Activated CD4-positive, alpha-beta memory T cell treated with anti-CD3 and anti-CD28 coated beads for 36 hours (primary cell): ENCODE measurements at regions not wholly inside any gene's neighbourhood (a gene's known extent, or its start where the extent isn't known, plus 50 kb on each side); places are given as distances from the start of the nearest gene placed in this dataset.
"Not testable (repeated sequence)": the region's sequence is repeated elsewhere in the genome, so short reads cannot be mapped to it uniquely, and the experiment has no call there.

ENCODE experiments used
- CTCF ChIA-PET: fragments of 350-600 bp; sonication (Branson Sonifier 250); formaldehyde crosslinking; loops from one replicate; lab custom pipeline; 2021; ENCODE audit warnings: antibody characterized with exemption, inconsistent platforms; lab: Charles Lee
- POLR2A ChIA-PET: fragments of 350-600 bp; sonication (Branson Sonifier 250); formaldehyde crosslinking; loops from one replicate; lab custom pipeline; 2021; ENCODE audit warnings: antibody characterized with exemption; lab: Charles Lee
- DNase-seq: peaks from one replicate; pipeline ENCODE4 v3.0.0-alpha.2; 2020
- H3K27ac Mint-ChIP-seq: one replicate; pipeline ENCODE4 v1.8.0; 2021; ENCODE audit warnings: mixed read lengths
- H3K27me3 Mint-ChIP-seq: one replicate; pipeline ENCODE4 v1.8.0; 2021; ENCODE audit warnings: mixed read lengths
- H3K36me3 Mint-ChIP-seq: one replicate; pipeline ENCODE4 v1.8.0; 2021; ENCODE audit warnings: mixed read lengths
- H3K4me1 Mint-ChIP-seq: one replicate; pipeline ENCODE4 v1.8.0; 2021; ENCODE audit warnings: low read depth, mixed read lengths
- H3K4me3 Mint-ChIP-seq: one replicate; pipeline ENCODE4 v1.8.0; 2021; ENCODE audit warnings: mild to moderate bottlenecking, mixed read lengths
- H3K9me3 Mint-ChIP-seq: one replicate; pipeline ENCODE4 v1.8.0; 2021; ENCODE audit warnings: mixed read lengths
- intact Hi-C: fragments of 100-400 bp; cut with micrococcal nuclease; formaldehyde crosslinking; loops from one replicate; pipeline ENCODE4 v1.15.1; 2023

GRCh38 chr20:52302051-52302450 lies 110.5 kb upstream of the ZFP64 start:
- H3K36me3 Mint-ChIP-seq, H3K27me3 Mint-ChIP-seq, POLR2A ChIA-PET, H3K4me3 Mint-ChIP-seq, DNase-seq, H3K9me3 Mint-ChIP-seq, H3K27ac Mint-ChIP-seq: not testable (repeated sequence)
- CTCF ChIA-PET, result interaction anchor here (1.2 kb wide), 1 partner anchor 59 kb away, joined by 3 read pairs; no protein-coding TSS in a partner anchor
- H3K4me1 Mint-ChIP-seq, result peaks cover 41% of the 10 kb centered on the region
- intact Hi-C loops, result loop anchor here (10.0 kb wide), 3 partner anchors 103 to 853 kb away; no protein-coding TSS in a partner anchor

GRCh38 chr20:52295556-52295955 lies 104.0 kb upstream of the ZFP64 start:
- no peaks in the 10 kb centered on the region for H3K27me3 Mint-ChIP-seq
- no peak overlapping the region for H3K4me3 Mint-ChIP-seq
- H3K36me3 Mint-ChIP-seq, result no peaks in the 10 kb centered on the region
- DNase-seq, result no peak
- ChIA-PET POLR2A (no interaction called here), CTCF (interaction anchor here (2.6 kb wide), 1 partner anchor 16 kb away, joined by 11 read pairs; no protein-coding TSS in a partner anchor)
- intact Hi-C loops, result no loop called here
- H3K27ac Mint-ChIP-seq, result no peak overlapping the region
- peaks cover 5% of the 10 kb centered on the region for H3K9me3 Mint-ChIP-seq
- H3K4me1 Mint-ChIP-seq, result no peaks in the 10 kb centered on the region

GRCh38 chr20:52294106-52294628 lies 102.6 kb upstream of the ZFP64 start:
- CTCF ChIA-PET, result interaction anchor here (0.7 kb wide), 1 partner anchor 1253 kb away, joined by 3 read pairs; no protein-coding TSS in a partner anchor
- no peaks in the 10 kb centered on the region for H3K27me3 Mint-ChIP-seq
- H3K9me3 Mint-ChIP-seq, result peaks cover 5% of the 10 kb centered on the region
- H3K36me3 Mint-ChIP-seq, result no peaks in the 10 kb centered on the region
- no peaks in the 10 kb centered on the region for H3K4me1 Mint-ChIP-seq
- intact Hi-C loops, result no loop called here
- POLR2A ChIA-PET, result no interaction called here
- no peak overlapping the region for H3K4me3 Mint-ChIP-seq
- H3K27ac Mint-ChIP-seq, result no peak overlapping the region
- no peak for DNase-seq

- ChIA-PET CTCF (no interaction called here), POLR2A (no interaction called here)
- Mint-ChIP-seq H3K9me3 (peaks cover 5% of the 10 kb centered on the region), H3K27me3 (peaks cover 3% of the 10 kb centered on the region), H3K4me1 (no peaks in the 10 kb centered on the region), H3K27ac (no peak overlapping the region), H3K4me3 (no peak overlapping the region), H3K36me3 (no peaks in the 10 kb centered on the region)
- no peak for DNase-seq
- intact Hi-C loops, result no loop called here
Measured at GRCh38 chr20:52291109-52291508, 99.5 kb upstream of the ZFP64 start.

- Mint-ChIP-seq H3K9me3 (peaks cover 5% of the 10 kb centered on the region), H3K27ac (no peak overlapping the region), H3K4me3 (no peak overlapping the region), H3K27me3 (peaks cover 3% of the 10 kb centered on the region), H3K4me1 (no peaks in the 10 kb centered on the region), H3K36me3 (no peaks in the 10 kb centered on the region)
- no peak for DNase-seq
- intact Hi-C loops, result no loop called here
- ChIA-PET CTCF (no interaction called here), POLR2A (no interaction called here)
Measured at GRCh38 chr20:52290569-52290968, 99.0 kb upstream of the ZFP64 start.

- peaks cover 5% of the 10 kb centered on the region for H3K9me3 Mint-ChIP-seq
- no peaks in the 10 kb centered on the region for H3K4me1 Mint-ChIP-seq
- no peak for DNase-seq
- ChIA-PET CTCF (no interaction called here), POLR2A (no interaction called here)
- no peak overlapping the region for H3K27ac Mint-ChIP-seq
- H3K36me3 Mint-ChIP-seq, result no peaks in the 10 kb centered on the region
- intact Hi-C loops, result no loop called here
- H3K27me3 Mint-ChIP-seq, result peaks cover 6% of the 10 kb centered on the region
- no peak overlapping the region for H3K4me3 Mint-ChIP-seq
Measured at GRCh38 chr20:52289956-52290565, 98.5 kb upstream of the ZFP64 start.

- intact Hi-C loops, result no loop called here
- no peaks in the 10 kb centered on the region for H3K9me3 Mint-ChIP-seq
- no peak overlapping the region for H3K4me3 Mint-ChIP-seq
- peaks cover 15% of the 10 kb centered on the region for H3K27me3 Mint-ChIP-seq
- CTCF ChIA-PET, result interaction anchor here (1.4 kb wide), 1 partner anchor 103 kb away, joined by 3 read pairs; no protein-coding TSS in a partner anchor
- no peak for DNase-seq
- no peak overlapping the region for H3K27ac Mint-ChIP-seq
- POLR2A ChIA-PET, result no interaction called here
- no peaks in the 10 kb centered on the region for H3K36me3 Mint-ChIP-seq
- H3K4me1 Mint-ChIP-seq, result no peaks in the 10 kb centered on the region
Measured at GRCh38 chr20:52280407-52280806, 88.8 kb upstream of the ZFP64 start.

GRCh38 chr20:52279706-52280105 lies 88.1 kb upstream of the ZFP64 start:
- Mint-ChIP-seq H3K4me3 (no peak overlapping the region), H3K27ac (no peak overlapping the region), H3K4me1 (no peaks in the 10 kb centered on the region), H3K9me3 (no peaks in the 10 kb centered on the region), H3K27me3 (peaks cover 12% of the 10 kb centered on the region), H3K36me3 (no peaks in the 10 kb centered on the region)
- intact Hi-C loops, result no loop called here
- POLR2A ChIA-PET, result no interaction called here
- CTCF ChIA-PET, result interaction anchor here (1.4 kb wide), 1 partner anchor 103 kb away, joined by 3 read pairs; no protein-coding TSS in a partner anchor
- DNase-seq, result no peak

- Mint-ChIP-seq H3K9me3 (no peaks in the 10 kb centered on the region), H3K27me3 (peaks cover 5% of the 10 kb centered on the region), H3K4me1 (no peaks in the 10 kb centered on the region), H3K4me3 (no peak overlapping the region), H3K36me3 (no peaks in the 10 kb centered on the region), H3K27ac (no peak overlapping the region)
- intact Hi-C loops, result no loop called here
- ChIA-PET CTCF (no interaction called here), POLR2A (no interaction called here)
- no peak for DNase-seq
Measured at GRCh38 chr20:52275181-52275691, 83.7 kb upstream of the ZFP64 start.

GRCh38 chr20:52270696-52271095 lies 79.1 kb upstream of the ZFP64 start:
- Mint-ChIP-seq H3K27me3 (peaks cover 6% of the 10 kb centered on the region), H3K36me3 (no peaks in the 10 kb centered on the region), H3K27ac (no peak overlapping the region), H3K4me1 (no peaks in the 10 kb centered on the region), H3K4me3 (no peak overlapping the region), H3K9me3 (no peaks in the 10 kb centered on the region)
- no peak for DNase-seq
- CTCF ChIA-PET, result no interaction called here
- POLR2A ChIA-PET, result no interaction called here
- intact Hi-C loops, result no loop called here

GRCh38 chr20:52270001-52270606 lies 78.5 kb upstream of the ZFP64 start:
- CTCF ChIA-PET, result no interaction called here
- no peak overlapping the region for H3K4me3 Mint-ChIP-seq

GRCh38 chr20:52269321-52269720 lies 77.7 kb upstream of the ZFP64 start:
- H3K27ac Mint-ChIP-seq, result no peak overlapping the region
- intact Hi-C loops, result no loop called here
- H3K27me3 Mint-ChIP-seq, result peaks cover 13% of the 10 kb centered on the region
- no peak overlapping the region for H3K4me3 Mint-ChIP-seq
- no peaks in the 10 kb centered on the region for H3K36me3 Mint-ChIP-seq
- CTCF ChIA-PET, result interaction anchor here (0.5 kb wide), 1 partner anchor 141 kb away, joined by 3 read pairs; no protein-coding TSS in a partner anchor
- POLR2A ChIA-PET, result no interaction called here
- no peaks in the 10 kb centered on the region for H3K4me1 Mint-ChIP-seq
- no peaks in the 10 kb centered on the region for H3K9me3 Mint-ChIP-seq
- DNase-seq, result no peak

More at GRCh38 chr20:52270001-52270606, 78.5 kb upstream of the ZFP64 start:
- Mint-ChIP-seq H3K9me3 (no peaks in the 10 kb centered on the region), H3K27me3 (peaks cover 10% of the 10 kb centered on the region), H3K4me1 (no peaks in the 10 kb centered on the region), H3K36me3 (no peaks in the 10 kb centered on the region), H3K27ac (no peak overlapping the region)
- POLR2A ChIA-PET, result no interaction called here
- intact Hi-C loops, result no loop called here
- DNase-seq, result no peak
